Lower leg skin (tissue), 3 donors: ENCODE measurements at regions not wholly inside any gene's neighbourhood (a gene's known extent, or its start where the extent isn't known, plus 50 kb on each side); places are given as distances from the start of the nearest gene placed in this dataset.

ENCODE experiments used
- CTCF ChIP-seq, 3 donors: fragments of 450-650 bp; IDR thresholded peaks; one replicate each; pipeline ENCODE4 v1.5.1; 2016; ENCODE audit warnings: antibody characterized with exemption in 3 of 3, mild to moderate bottlenecking in 3 of 3, moderate library complexity in 2 of 3
- POLR2A ChIP-seq, 2 donors: fragments of 450-650 bp; IDR thresholded peaks; one replicate each; pipeline ENCODE4 v1.6.1; 2016 to 2017; ENCODE audit warnings: antibody characterized with exemption in 2 of 2, mild to moderate bottlenecking in 1 of 2, moderate library complexity in 1 of 2

- TF ChIP-seq CTCF (IDR thresholded peaks at IDR 0.05) (no peak), POLR2A (IDR thresholded peaks at IDR 0.05) (no peak)
Observed at GRCh38 chr5:97475847-97476246, 292.8 kb upstream of the RIOK2 start.
